GM21723 (cell line): ENCODE measurements at regions not wholly inside any gene's neighbourhood (a gene's known extent, or its start where the extent isn't known, plus 50 kb on each side); places are given as distances from the start of the nearest gene placed in this dataset.
"Not testable (repeated sequence)": the region's sequence is repeated elsewhere in the genome, so short reads cannot be mapped to it uniquely, and the experiment has no call there.

Experiments used
- ATAC-seq: cut with Tn5 transposase; IDR thresholded peaks from one replicate; pipeline ENCODE4 v1.9.1; 2021; ENCODE audit warnings: mild to moderate bottlenecking, moderate library complexity; ENCODE audit not compliant: unreplicated experiment

GRCh38 chr5:23103566-23103965 is 250.4 kb upstream of the CDH12 start:
- no peak for ATAC-seq

GRCh38 chr5:23095418-23095817 is 242.3 kb upstream of the CDH12 start:
- not testable (repeated sequence) for ATAC-seq

- no peak for ATAC-seq
Measured at GRCh38 chr5:23089286-23089685, 236.1 kb upstream of the CDH12 start.

- ATAC-seq, result no peak
Measured at GRCh38 chr5:23084815-23085214, 231.7 kb upstream of the CDH12 start.

- ATAC-seq, result no peak
Measured at GRCh38 chr5:23072179-23072578, 219.0 kb upstream of the CDH12 start.

- ATAC-seq, result no peak
Measured at GRCh38 chr5:23071682-23072081, 218.5 kb upstream of the CDH12 start.

GRCh38 chr5:23064710-23065109 is 211.6 kb upstream of the CDH12 start:
- no peak for ATAC-seq

GRCh38 chr5:23053846-23054245 is 200.7 kb upstream of the CDH12 start:
- no peak for ATAC-seq

- ATAC-seq, result no peak
Measured at GRCh38 chr5:23042226-23042625, 189.1 kb upstream of the CDH12 start.

- no peak for ATAC-seq
Measured at GRCh38 chr5:23035555-23036090, 182.5 kb upstream of the CDH12 start.

- ATAC-seq, result no peak
Measured at GRCh38 chr5:23033864-23034263, 180.7 kb upstream of the CDH12 start.

GRCh38 chr5:23029290-23029689 is 176.1 kb upstream of the CDH12 start:
- ATAC-seq, result no peak

- no peak for ATAC-seq
Measured at GRCh38 chr5:23028445-23029021, 175.4 kb upstream of the CDH12 start.

- ATAC-seq, result no peak
Measured at GRCh38 chr5:23027830-23028229, 174.7 kb upstream of the CDH12 start.

GRCh38 chr5:23027331-23027730 is 174.2 kb upstream of the CDH12 start:
- ATAC-seq, result no peak

- no peak for ATAC-seq
Measured at GRCh38 chr5:23026252-23027170, 173.4 kb upstream of the CDH12 start.

GRCh38 chr5:23025629-23026233 is 172.6 kb upstream of the CDH12 start:
- ATAC-seq, result no peak

- no peak for ATAC-seq
Measured at GRCh38 chr5:23024470-23024869, 171.3 kb upstream of the CDH12 start.

GRCh38 chr5:23014825-23015224 is 161.7 kb upstream of the CDH12 start:
- no peak for ATAC-seq

GRCh38 chr5:23014266-23014665 is 161.1 kb upstream of the CDH12 start:
- no peak for ATAC-seq

- no peak for ATAC-seq
Measured at GRCh38 chr5:23013395-23013998, 160.4 kb upstream of the CDH12 start.
